Epithelial cell of esophagus (primary cell): ENCODE measurements at regions not wholly inside any gene's neighbourhood (a gene's known extent, or its start where the extent isn't known, plus 50 kb on each side); places are given as distances from the start of the nearest gene placed in this dataset.

ENCODE experiments used
- DNase-seq: peaks from one replicate; pipeline ENCODE4 v3.0.0; 2010; ENCODE audit warnings: low read depth
- H3K4me3 ChIP-seq: 2 replicates; pipeline ENCODE4 v1.5.1; 2011; ENCODE audit warnings: mild to moderate bottlenecking, low read length, control low read depth
- TF ChIP-seq, protein P1 (sequence below): IDR thresholded peaks from 2 replicates; pipeline ENCODE4 v1.5.1; 2011; ENCODE audit warnings: low read depth, mild to moderate bottlenecking, low read length, control low read depth, inconsistent platforms; ENCODE audit not compliant: insufficient read depth; ENCODE audit errors: missing control alignments

- TF ChIP-seq, protein P1, sequence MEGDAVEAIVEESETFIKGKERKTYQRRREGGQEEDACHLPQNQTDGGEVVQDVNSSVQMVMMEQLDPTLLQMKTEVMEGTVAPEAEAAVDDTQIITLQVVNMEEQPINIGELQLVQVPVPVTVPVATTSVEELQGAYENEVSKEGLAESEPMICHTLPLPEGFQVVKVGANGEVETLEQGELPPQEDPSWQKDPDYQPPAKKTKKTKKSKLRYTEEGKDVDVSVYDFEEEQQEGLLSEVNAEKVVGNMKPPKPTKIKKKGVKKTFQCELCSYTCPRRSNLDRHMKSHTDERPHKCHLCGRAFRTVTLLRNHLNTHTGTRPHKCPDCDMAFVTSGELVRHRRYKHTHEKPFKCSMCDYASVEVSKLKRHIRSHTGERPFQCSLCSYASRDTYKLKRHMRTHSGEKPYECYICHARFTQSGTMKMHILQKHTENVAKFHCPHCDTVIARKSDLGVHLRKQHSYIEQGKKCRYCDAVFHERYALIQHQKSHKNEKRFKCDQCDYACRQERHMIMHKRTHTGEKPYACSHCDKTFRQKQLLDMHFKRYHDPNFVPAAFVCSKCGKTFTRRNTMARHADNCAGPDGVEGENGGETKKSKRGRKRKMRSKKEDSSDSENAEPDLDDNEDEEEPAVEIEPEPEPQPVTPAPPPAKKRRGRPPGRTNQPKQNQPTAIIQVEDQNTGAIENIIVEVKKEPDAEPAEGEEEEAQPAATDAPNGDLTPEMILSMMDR: no peak
- DNase-seq: peak; percentile 35
- no peak overlapping the region for H3K4me3 ChIP-seq
Observed at GRCh38 chr14:54202288-54202687, 194.5 kb upstream of the CDKN3 start.

- H3K4me3 ChIP-seq: no peak overlapping the region
- TF ChIP-seq, protein P1: no peak
- peak; percentile 24 for DNase-seq
Observed at GRCh38 chr14:54206516-54206915, 190.3 kb upstream of the CDKN3 start.

DNA sequence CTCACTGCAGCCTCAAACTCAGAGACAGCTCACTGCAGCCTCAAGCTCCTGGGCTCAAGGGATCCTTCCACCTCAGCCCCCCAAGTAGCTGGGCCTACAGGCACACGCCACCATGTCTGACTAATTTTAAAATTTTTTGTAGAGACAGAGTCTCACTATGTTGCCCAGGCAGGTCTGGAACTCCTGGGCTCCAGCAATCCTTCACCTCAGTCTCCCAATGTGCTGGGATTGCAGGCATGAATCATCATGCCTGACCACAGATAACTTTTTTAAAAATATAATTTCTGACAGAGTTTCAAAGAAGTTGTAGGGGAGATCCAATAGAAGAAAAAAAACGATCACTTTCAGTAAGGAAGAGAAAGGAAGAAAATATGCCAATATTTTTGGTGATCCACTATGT lies 189.7 kb upstream of the CDKN3 start:
- TF ChIP-seq, protein P1: no peak
- H3K4me3 ChIP-seq: no peak overlapping the region
- peak; percentile 41 for DNase-seq

- TF ChIP-seq, protein P1: no peak
- H3K4me3 ChIP-seq: no peak overlapping the region
- DNase-seq: no peak
Observed at GRCh38 chr14:54207476-54208462, 189.0 kb upstream of the CDKN3 start.

DNA sequence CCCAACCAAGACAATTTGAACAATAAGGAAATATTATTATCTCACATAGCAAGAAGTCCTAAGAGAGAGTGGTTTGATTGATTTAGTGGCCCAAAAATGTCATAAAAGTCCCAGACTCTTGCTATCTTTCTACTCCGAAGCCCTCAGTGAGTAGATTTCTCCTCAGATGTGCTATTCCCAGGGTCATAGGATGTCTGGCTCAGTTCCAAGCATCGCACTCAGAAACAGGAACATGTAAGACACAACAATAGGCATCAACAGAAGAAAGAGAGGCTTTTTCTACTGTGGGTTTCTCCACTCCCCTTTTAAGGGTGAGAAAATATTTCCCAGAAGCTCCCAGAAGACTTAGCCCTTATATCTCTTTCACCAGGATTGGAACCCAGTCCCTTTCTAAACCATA lies 188.1 kb upstream of the CDKN3 start:
- DNase-seq: no peak
- TF ChIP-seq, protein P1: no peak
- H3K4me3 ChIP-seq: no peak overlapping the region

- H3K4me3 ChIP-seq: no peak overlapping the region
- TF ChIP-seq, protein P1: no peak
- DNase-seq: peak; percentile 62
Observed at GRCh38 chr14:54209511-54210250, 187.1 kb upstream of the CDKN3 start.
